ENCODE measurements at regions not wholly inside any gene's neighbourhood (a gene's known extent, or its start where the extent isn't known, plus 50 kb on each side); places are given as distances from the start of the nearest gene placed in this dataset.

GRCh38 chr13:79673993-79674377 lies 193.0 kb downstream of the NDFIP2 start:
- TF ChIP-seq CTCF (IDR thresholded peaks at IDR 0.05; ENCODE audit: insufficient read depth, low read length, poor library complexity, severe bottlenecking): no peak
- TF ChIP-seq EZH2phosphoT487 (conservative IDR thresholded peaks at IDR 0.05; ENCODE audit: low read length): no peak

All from SU-DHL-6 (cell line).